Fibroblast of lung (primary cell): ENCODE measurements at regions not wholly inside any gene's neighbourhood (a gene's known extent, or its start where the extent isn't known, plus 50 kb on each side); places are given as distances from the start of the nearest gene placed in this dataset.

Experiments
- DNase-seq, 2 donors: peaks; one replicate each; pipeline versions ENCODE4 v3.0.0 to v3.0.0-alpha.2; 2010; ENCODE audit warnings: low read depth in 2 of 2
- H2AFZ ChIP-seq: 2 replicates; pipeline ENCODE4 v1.5.1; 2012; ENCODE audit warnings: low read length, control low read depth, inconsistent platforms
- H3K27ac ChIP-seq: 2 replicates; pipeline ENCODE4 v1.5.1; 2011; ENCODE audit warnings: low read length, control low read depth; ENCODE audit not compliant: insufficient read depth
- H3K27me3 ChIP-seq: 2 replicates; pipeline ENCODE4 v1.5.1; 2011; ENCODE audit warnings: mild to moderate bottlenecking, low read length; ENCODE audit not compliant: control insufficient read depth, insufficient read depth
- H3K36me3 ChIP-seq: 2 replicates; pipeline ENCODE4 v1.5.1; 2011; ENCODE audit warnings: low read length; ENCODE audit not compliant: control insufficient read depth, insufficient read depth
- H3K4me1 ChIP-seq: 2 replicates; pipeline ENCODE4 v1.5.1; 2011; ENCODE audit warnings: low read length; ENCODE audit not compliant: control insufficient read depth, insufficient read depth; ENCODE audit errors: extremely low read depth
- H3K4me2 ChIP-seq: 2 replicates; pipeline ENCODE4 v1.5.1; 2011; ENCODE audit warnings: low read length, control low read depth; ENCODE audit not compliant: insufficient read depth; ENCODE audit errors: extremely low read depth
- H3K4me3 ChIP-seq, 4 experiments: fragments of 200-600 bp in 1 of 4; sonication (generic) in 1 of 4; replicated peaks in 1 of 4; 2 replicates each; pipeline ENCODE4 v1.5.1; 2011 to 2016; ENCODE audit warnings: low read length in 4 of 4, low read depth in 3 of 4, mild to moderate bottlenecking in 3 of 4, control low read depth in 2 of 4, inconsistent platforms in 1 of 4, mixed read lengths in 1 of 4; ENCODE audit not compliant: insufficient read depth in 1 of 4; ENCODE audit errors: control extremely low read depth in 1 of 4
- H3K79me2 ChIP-seq: 2 replicates; pipeline ENCODE4 v1.5.1; 2012; ENCODE audit warnings: mild to moderate bottlenecking, low read length, inconsistent platforms; ENCODE audit not compliant: control insufficient read depth, insufficient read depth
- H3K9ac ChIP-seq: 2 replicates; pipeline ENCODE4 v1.5.1; 2011; ENCODE audit warnings: mild to moderate bottlenecking, low read length, control low read depth; ENCODE audit not compliant: insufficient read depth
- H3K9me3 ChIP-seq: 2 replicates; pipeline ENCODE4 v1.5.1; 2012; ENCODE audit warnings: low read depth, low read length; ENCODE audit not compliant: control insufficient read depth, insufficient read depth
- H4K20me1 ChIP-seq: 2 replicates; pipeline ENCODE4 v1.5.1; 2011; ENCODE audit warnings: low read length; ENCODE audit not compliant: control insufficient read depth, insufficient read depth; ENCODE audit errors: extremely low read depth
- EZH2 ChIP-seq: IDR thresholded peaks from 2 replicates; pipeline ENCODE4 v1.5.1; 2012; ENCODE audit warnings: low read length, control low read depth, mild to moderate bottlenecking; ENCODE audit errors: missing control alignments
- TF ChIP-seq, protein P1 (sequence below), 2 donors: IDR thresholded peaks in 1 of 2; conservative IDR thresholded peaks in 1 of 2; 1 replicate in 1 of 2; 2 replicates in 1 of 2; pipeline ENCODE4 v1.5.1; 2011 to 2012; ENCODE audit warnings: low read length in 2 of 2, control low read depth in 1 of 2, inconsistent platforms in 1 of 2, low read depth in 1 of 2, mild to moderate bottlenecking in 1 of 2

- no peaks in the 10 kb centered on the region for H3K79me2 ChIP-seq
- no peak overlapping the region for H3K9ac ChIP-seq
- no peaks in the 10 kb centered on the region for H3K36me3 ChIP-seq
- H3K27me3 ChIP-seq, result no peaks in the 10 kb centered on the region
- H3K27ac ChIP-seq, result no peak overlapping the region
- no peak overlapping the region for H2AFZ ChIP-seq
- no peaks in the 10 kb centered on the region for H3K9me3 ChIP-seq
- H3K4me2 ChIP-seq, result no peak overlapping the region
- H3K4me1 ChIP-seq, result no peaks in the 10 kb centered on the region
- no peaks in the 10 kb centered on the region for H4K20me1 ChIP-seq
- no peak overlapping the region for H3K4me3 ChIP-seq
- no peak for DNase-seq
- no peak for TF ChIP-seq EZH2
- TF ChIP-seq, protein P1, sequence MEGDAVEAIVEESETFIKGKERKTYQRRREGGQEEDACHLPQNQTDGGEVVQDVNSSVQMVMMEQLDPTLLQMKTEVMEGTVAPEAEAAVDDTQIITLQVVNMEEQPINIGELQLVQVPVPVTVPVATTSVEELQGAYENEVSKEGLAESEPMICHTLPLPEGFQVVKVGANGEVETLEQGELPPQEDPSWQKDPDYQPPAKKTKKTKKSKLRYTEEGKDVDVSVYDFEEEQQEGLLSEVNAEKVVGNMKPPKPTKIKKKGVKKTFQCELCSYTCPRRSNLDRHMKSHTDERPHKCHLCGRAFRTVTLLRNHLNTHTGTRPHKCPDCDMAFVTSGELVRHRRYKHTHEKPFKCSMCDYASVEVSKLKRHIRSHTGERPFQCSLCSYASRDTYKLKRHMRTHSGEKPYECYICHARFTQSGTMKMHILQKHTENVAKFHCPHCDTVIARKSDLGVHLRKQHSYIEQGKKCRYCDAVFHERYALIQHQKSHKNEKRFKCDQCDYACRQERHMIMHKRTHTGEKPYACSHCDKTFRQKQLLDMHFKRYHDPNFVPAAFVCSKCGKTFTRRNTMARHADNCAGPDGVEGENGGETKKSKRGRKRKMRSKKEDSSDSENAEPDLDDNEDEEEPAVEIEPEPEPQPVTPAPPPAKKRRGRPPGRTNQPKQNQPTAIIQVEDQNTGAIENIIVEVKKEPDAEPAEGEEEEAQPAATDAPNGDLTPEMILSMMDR (conservative IDR thresholded peaks at IDR 0.05 in 1 of 2, IDR thresholded peaks at IDR 0.05 in 1 of 2; ENCODE audit: low read depth in 1 of 2, low read length in 2 of 2), result no peak
Measured at GRCh38 chr10:24778298-24778697, 54.6 kb upstream of the ARHGAP21 start.

DNA sequence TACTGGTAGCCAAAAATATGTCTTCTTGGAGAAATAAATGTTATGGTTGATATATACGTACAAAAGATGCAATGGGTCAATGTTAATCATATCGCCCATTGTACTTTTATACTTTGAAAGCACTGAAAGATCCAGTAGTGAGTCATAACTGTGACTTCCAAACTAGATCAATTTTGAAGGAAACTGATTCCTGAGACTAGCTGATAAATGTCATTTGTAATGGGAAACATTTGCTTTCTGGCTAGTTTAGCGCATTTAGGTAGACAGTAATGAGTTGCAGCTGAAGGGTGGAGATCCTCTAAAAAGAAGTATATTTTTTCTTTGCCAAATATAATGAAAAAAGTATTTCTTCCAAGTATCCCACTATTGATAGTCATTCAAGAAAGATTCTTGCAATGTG, 53.5 kb upstream of the ARHGAP21 start:
- Histone ChIP-seq H3K27me3 (no peaks in the 10 kb centered on the region), H3K36me3 (no peaks in the 10 kb centered on the region), H3K9ac (no peak overlapping the region), H3K9me3 (no peaks in the 10 kb centered on the region), H3K79me2 (no peaks in the 10 kb centered on the region), H3K4me2 (no peak overlapping the region), H4K20me1 (no peaks in the 10 kb centered on the region), H3K27ac (no peak overlapping the region), H3K4me3 (no peak overlapping the region), H2AFZ (no peak overlapping the region), H3K4me1 (no peaks in the 10 kb centered on the region)
- peak in 1 of 2 donors; percentile 8 for DNase-seq
- TF ChIP-seq, protein P1 (conservative IDR thresholded peaks at IDR 0.05 in 1 of 2, IDR thresholded peaks at IDR 0.05 in 1 of 2; ENCODE audit: low read depth in 1 of 2, low read length in 2 of 2), result no peak
- TF ChIP-seq EZH2, result no peak

GRCh38 chr10:24773939-24774589, 50.4 kb upstream of the ARHGAP21 start:
- DNase-seq, result no peak
- H3K27me3 ChIP-seq, result no peaks in the 10 kb centered on the region
- H2AFZ ChIP-seq, result no peak overlapping the region
- no peak overlapping the region for H3K27ac ChIP-seq
- no peak overlapping the region for H3K4me3 ChIP-seq
- no peaks in the 10 kb centered on the region for H3K36me3 ChIP-seq
- no peaks in the 10 kb centered on the region for H3K9me3 ChIP-seq
- TF ChIP-seq EZH2, result no peak
- TF ChIP-seq, protein P1 (conservative IDR thresholded peaks at IDR 0.05 in 1 of 2, IDR thresholded peaks at IDR 0.05 in 1 of 2; ENCODE audit: low read depth in 1 of 2, low read length in 2 of 2), result no peak
- no peak overlapping the region for H3K4me2 ChIP-seq
- H3K4me1 ChIP-seq, result no peaks in the 10 kb centered on the region
- no peaks in the 10 kb centered on the region for H3K79me2 ChIP-seq
- H4K20me1 ChIP-seq, result no peaks in the 10 kb centered on the region
- H3K9ac ChIP-seq, result no peak overlapping the region
